ENCODE measurements at regions not wholly inside any gene's neighbourhood (a gene's known extent, or its start where the extent isn't known, plus 50 kb on each side); places are given as distances from the start of the nearest gene placed in this dataset.

DNA sequence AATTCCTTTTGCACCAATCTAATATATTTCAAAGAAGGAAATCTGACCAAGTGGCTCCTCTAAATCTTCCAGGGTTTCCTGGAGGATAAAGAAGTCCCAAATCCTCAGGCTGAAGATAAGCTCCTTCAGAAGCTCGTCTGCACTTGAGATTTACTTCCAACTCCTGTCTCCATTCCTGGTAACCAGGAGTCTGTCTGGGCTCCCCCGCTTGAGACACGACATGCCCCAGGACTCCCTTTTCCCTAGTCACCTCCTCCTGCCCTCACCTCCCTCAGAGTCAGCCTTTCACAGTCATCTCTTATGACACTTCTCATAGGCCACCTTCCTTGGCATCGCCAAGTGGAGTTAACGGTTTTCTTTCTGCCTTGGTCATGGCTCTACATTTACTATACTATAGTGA, 103.4 kb upstream of the NEDD9 start:
- DNase-seq (ENCODE audit: low read depth, low spot score) = no peak
- no peak overlapping the region for H3K27ac ChIP-seq

DNA sequence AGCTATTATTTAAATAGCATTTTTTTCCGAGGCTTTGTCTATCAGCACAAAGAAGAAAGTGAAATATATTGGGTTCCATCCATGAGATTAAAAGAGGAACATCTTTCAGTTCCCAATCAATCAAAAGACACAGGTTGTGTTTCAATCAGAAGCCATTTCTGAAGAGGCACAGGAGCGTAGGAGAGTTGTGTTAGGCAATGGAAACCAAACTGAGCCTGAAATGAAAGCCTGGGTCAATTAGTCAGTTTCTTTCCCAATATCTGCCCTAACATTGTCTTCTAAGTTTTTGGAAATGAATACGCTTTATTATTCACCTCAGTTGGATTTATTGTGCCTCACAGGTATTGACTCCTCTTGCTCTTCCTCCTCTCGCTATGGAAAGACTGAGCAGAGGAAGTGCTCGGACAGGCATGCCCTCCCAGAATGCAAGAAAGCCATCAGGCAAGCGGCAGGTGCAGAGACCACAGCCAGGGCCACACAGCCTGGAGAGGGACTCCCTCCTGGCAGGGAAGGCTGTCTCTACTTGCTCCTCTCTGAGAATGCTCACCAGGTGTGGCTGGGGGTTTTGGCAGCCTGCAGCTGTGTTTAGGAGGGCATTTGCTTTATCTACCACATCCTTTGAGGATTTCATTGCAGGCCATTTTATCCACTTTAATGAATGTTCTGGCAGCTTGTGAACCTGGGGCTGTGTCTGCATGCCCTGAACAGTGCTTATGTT, 100.8 kb upstream of the NEDD9 start:
- H3K27ac ChIP-seq = no peak overlapping the region
- DNase-seq (ENCODE audit: low read depth, low spot score) = no peak

DNA sequence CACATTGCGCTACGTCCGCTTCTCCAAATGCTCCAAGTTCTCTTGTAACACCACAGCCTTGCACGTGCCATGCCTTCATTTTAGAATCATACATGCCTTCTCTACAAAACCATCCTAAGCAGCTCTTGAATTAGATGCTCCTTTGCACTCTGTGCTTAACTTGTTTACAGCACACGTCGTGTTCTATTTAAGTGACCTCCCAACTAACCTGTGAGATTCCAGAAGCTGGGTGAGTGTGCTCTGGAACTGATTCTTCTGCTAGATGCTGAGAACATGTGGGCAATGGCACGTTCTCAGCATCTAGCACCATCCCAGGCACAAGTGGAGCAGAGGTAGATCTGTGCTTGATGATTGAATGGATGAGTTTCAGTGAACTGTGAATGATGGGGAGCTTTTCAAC, 100.0 kb upstream of the NEDD9 start:
- DNase-seq (ENCODE audit: low read depth, low spot score) = no peak
- no peak overlapping the region for H3K27ac ChIP-seq

DNA sequence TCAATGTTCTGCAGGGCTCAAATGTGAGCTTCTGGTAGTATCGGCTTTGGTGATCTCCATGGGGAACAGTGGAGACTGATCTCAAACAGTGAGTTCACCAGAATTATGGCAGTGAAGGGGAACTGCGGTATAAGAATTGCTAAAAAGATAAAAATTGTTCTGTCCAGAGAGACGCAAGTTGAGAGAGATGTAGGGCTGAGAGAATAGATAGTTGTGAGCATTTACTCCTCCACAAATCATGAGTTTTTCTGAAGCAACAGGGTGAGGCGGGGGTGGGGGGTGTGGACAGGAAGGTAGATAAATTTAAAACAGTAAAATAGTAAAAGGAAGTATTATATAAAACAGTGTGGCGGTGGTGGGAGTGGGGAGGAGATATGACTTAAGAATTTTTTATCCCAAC, 98.6 kb upstream of the NEDD9 start:
- no peak for DNase-seq (ENCODE audit: low read depth, low spot score)
- H3K27ac ChIP-seq = no peak overlapping the region

DNA sequence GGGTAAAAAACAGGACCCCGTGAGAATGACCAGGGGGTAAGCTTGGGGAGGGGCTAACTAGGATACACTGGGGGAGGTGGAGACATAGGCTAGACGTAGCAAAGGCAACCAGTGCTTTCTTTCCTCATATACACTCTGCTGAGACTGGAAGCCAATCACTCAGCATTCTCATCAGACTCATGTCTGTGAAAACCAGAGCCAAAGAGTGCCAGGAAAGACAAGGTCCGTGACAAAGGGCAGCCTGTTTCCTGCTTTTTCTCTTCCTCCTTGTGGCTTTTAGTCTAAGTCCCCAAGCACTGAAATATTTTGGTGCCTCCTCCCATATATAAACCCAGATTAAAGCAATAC, 97.9 kb upstream of the NEDD9 start:
- DNase-seq (ENCODE audit: low read depth, low spot score) = no peak

DNA sequence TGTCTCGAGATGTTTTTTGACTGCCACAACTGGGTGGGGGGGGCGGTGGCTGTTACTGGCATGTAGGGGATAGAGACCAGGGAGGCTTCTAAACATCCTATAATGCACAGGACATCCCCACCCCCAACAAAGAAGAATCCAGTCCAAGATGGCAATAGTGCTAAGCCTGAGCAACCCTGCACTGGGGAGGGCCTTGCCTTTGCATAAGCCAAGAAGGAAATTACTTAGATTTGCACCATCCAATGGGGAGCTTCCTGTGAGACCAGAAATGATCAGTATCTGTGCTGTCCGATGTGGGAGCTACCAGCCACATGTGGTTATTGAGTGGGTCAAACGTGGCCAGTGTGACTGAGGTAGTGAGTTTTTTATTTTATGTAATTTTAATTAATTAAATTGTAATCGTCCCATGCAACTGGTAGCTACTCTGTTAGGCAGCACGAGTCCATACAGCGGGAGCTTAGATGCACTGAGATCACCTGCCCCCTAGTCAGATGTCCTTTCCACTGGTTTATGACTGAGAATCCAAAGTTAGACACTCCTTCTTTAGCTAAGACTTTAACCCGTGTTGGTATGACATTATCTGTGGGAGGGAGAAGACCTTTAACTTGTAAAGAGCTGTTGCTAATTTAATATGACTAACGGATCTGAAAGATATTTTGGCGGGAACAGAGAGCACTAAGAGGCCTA, 97.4 kb upstream of the NEDD9 start:
- DNase-seq (ENCODE audit: low read depth, low spot score) = no peak
- H3K27ac ChIP-seq = no peak overlapping the region

More for the DNA sequence above, 97.9 kb upstream of the NEDD9 start:
- H3K27ac ChIP-seq = no peak overlapping the region

DNA sequence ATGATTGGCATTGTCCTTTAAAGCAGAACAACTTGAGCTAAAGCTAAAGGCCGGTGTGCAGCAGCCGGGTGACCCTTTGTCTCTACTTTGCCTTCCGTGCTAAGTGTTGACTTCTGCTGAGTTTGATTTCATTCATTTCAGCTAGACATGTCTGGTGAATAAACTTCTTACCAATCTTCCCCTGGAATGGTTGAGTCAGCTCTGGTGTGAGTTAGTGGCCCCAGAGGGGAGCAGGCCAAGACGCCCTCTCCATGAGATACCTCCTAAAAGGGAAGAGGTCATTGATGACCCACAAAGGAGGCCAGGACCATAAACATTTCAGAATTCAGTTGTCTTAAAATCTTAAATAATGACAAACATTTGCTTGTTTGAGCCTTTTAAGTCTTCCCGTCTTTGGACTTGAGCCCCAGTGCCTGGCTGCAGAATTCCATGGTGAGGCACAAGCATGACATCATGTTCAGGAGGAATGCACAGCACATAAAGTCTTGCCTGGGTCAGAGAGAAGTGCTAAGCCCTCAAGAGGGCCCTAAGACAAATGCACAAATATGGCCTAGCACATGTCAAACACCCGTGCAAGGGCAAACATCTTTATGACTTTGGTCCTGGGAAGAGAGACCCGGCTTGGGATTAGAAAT, 96.3 kb upstream of the NEDD9 start:
- DNase-seq (ENCODE audit: low read depth, low spot score) = no peak
- no peak overlapping the region for H3K27ac ChIP-seq

DNA sequence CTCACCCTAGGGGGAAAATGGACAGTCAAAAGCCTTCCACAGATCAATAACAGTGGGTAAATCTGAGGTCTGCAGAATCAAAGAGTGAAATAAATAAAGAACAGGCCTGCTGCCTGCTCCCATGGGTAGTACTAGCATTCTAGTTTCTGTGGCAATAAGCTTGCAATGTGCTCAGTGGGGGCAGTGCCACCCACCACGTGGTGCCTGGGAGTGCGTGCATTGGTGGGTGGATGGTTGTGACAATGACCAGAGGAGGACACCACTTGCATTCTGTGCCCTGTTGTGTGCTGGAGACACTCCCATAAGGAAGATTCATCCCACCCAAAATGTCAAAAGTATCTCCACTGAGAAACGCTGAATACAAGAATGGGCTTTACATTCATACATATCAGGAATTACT, 95.5 kb upstream of the NEDD9 start:
- H3K27ac ChIP-seq = no peak overlapping the region
- DNase-seq (ENCODE audit: low read depth, low spot score) = no peak

DNA sequence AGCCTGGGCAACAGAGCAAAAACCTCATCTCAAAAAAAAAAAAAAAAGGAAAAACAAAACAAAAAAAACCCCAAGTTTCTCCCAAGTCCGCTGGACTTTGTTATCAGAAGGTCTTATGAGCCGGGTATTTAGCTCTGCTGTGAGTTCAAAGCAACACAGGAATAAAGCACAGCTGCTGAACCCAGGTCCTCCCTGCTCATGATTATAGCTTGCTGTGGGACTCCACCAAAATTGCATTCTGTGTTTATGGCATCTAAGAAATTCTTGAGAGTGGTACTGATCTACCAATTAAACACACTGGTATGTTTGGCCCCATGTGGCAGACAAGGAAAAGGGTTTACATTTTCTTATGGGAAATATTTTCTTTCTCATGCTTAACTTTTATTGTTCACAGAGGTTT, 93.6 kb upstream of the NEDD9 start:
- no peak for DNase-seq (ENCODE audit: low read depth, low spot score)
- H3K27ac ChIP-seq = no peak overlapping the region

DNA sequence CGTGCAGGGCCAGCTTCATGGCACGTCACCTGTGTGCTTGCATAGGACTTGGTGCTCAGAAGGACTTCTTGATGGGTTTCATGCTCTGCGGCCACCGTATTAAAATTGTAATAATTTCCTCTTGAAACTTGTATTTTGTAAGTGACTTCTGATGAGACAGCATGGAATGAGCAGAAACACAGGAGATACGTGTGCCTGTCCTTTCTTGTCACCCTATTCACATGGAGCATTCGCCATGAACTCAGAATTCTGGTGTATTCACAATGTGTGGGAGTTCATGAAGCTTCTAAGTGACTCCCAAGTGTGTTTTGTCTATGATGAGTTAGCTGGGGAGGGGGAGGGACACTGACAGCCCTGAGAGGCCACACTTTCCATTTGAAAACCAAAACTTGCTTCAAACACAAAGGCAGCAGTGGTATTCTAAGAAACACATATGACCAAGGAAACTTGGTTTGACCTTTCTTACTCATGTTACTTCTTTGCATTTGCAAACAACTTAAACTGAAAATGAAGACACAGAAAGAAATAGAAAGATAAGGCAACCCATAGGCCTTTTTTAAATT, 92.1 kb upstream of the NEDD9 start:
- no peak for DNase-seq (ENCODE audit: low read depth, low spot score)
- no peak overlapping the region for H3K27ac ChIP-seq

DNA sequence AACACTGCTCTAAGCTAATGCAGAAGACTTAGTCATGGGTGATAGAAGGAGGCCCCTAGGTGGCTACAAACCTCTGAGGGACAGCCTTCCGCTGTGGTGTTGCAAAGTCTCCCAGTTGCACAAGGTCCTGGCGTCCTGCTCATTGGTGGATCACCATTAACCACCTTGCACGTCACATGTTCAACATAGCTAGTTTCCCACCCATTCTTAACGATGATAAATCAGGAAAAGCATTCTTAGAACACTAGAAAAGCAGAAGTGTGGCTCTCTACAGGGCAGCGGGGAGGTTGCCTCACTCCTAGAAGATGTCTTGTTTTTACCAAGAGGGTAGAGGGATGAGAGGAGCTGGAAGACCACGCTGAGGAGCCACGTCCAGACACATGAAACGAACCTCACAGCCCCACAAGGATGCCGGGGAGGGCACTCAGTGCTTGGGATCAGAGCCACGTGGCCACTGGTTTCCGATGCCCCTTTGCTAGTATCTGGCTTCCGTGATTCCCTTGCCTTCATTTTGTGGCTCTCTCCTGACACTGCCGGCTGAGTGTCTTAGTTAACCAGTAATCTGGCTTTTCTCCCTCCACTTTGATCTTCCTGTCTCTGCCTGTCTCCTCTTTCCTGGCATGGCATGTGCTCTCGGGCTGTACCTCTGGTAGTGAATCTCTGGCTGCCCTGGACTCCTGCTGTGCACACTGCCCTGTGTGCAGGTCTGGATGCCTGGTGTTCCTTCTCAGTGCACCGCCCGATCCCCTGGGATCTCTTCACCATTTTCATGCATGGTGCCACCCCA, 91.4 kb upstream of the NEDD9 start:
- no peak overlapping the region for H3K27ac ChIP-seq
- DNase-seq (ENCODE audit: low read depth, low spot score) = no peak

DNA sequence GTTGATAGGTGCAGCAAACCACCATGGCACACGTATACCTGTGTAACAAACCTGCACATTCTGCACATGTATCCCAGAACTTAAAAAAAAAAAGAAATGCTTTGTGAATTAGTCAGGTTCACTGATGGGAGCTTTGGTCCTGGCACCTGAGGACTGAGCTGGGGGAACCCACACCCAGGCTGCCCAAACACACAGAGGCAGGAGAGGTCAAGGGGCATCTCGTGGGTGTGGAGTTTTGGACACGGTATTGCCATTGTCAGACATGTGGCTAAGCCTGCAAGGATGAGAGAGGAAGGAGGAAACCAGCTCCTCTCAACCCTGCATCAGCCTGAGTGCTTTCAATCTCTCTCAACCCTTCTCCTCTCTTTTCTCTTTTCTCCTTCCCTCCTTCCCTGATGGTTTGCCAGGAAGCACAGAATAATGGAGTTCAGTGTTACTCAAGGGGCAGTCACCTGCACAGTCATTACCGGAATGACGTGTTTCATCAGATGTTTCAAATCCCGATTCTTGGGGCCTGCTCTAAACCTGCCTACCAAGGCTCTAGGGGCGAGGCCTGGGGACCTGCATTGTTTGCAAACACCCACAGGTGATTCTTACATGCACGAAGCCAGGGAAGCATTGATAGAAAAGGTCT, 89.9 kb upstream of the NEDD9 start:
- H3K27ac ChIP-seq = peak overlapping the region; percentile 52
- DNase-seq (ENCODE audit: low read depth, low spot score) = no peak

DNA sequence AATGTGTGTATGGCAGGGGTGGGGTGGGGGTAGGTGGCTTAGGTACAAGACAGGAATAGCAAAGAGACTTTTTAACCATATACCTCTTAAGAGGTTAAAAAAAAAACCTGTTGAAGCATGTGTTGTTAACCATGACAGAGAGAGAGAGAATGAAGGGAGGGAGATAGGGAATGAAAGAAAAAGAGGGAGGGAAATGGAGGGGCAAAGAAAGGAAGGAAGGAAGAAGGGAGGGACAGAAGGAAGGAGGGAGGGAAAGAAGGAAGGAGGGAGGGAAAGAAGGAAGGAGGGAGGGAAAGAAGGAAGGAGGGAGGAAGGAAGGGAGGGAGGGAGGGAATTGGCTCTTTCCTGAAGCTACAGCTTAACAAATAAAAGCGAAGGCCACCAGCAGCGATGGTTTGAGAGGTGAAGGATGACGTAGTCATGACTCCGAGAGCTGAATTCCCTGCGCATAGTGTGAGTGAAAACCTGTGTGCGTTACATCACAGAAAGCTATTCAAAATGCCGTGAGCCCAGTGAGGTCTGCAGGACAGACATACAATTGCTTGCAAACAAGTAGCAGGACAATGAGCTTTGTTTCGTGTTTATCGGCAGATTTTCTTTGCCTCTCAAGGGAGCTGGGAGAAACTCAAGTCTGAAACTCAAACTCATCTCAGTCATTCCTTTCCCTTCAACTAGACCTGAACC, 88.6 kb upstream of the NEDD9 start:
- no peak overlapping the region for H3K27ac ChIP-seq
- no peak for DNase-seq (ENCODE audit: low read depth, low spot score)

DNA sequence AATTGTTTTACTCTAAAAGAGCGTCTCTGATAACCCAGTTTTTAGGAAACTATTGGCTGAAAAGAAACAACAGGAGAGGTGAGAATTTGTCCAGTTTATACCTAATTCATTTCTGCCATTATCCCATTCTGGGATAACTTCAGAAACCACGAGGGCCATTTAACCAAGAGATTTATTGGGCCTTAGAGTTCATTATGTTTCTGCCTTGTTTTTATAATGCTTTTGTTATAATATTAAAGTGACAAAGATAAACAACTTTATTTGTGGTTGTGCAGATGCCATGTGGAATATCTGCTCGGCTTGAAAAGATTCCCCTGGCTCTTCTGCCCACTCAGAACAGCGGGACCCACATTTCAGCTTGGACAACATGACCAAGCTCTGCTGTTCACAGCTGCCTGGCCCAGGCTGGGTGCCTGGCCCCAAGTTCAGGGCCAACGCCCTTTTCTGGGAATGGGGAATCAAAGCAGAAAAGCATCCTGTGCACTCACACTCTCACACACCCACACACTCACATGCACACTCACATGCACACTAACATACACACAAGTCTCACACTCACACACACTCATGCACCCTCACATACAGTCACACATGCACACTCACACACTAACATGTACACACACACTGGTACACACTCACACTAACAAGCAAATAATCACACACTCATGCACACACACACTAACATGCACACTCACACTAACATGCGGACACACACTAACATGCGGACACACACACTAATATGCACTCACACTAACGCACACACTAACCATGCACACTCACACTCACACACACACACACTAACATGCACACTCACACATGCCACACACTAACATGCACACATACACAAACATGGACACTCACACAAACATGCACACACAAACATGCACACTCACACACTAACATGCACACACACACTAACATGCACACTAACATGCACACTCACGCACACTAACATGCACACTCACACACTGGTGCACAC, 86.7 kb upstream of the NEDD9 start:
- H3K27ac ChIP-seq = peak overlapping the region; percentile 71
- DNase-seq (ENCODE audit: low read depth, low spot score) = no peak

DNA sequence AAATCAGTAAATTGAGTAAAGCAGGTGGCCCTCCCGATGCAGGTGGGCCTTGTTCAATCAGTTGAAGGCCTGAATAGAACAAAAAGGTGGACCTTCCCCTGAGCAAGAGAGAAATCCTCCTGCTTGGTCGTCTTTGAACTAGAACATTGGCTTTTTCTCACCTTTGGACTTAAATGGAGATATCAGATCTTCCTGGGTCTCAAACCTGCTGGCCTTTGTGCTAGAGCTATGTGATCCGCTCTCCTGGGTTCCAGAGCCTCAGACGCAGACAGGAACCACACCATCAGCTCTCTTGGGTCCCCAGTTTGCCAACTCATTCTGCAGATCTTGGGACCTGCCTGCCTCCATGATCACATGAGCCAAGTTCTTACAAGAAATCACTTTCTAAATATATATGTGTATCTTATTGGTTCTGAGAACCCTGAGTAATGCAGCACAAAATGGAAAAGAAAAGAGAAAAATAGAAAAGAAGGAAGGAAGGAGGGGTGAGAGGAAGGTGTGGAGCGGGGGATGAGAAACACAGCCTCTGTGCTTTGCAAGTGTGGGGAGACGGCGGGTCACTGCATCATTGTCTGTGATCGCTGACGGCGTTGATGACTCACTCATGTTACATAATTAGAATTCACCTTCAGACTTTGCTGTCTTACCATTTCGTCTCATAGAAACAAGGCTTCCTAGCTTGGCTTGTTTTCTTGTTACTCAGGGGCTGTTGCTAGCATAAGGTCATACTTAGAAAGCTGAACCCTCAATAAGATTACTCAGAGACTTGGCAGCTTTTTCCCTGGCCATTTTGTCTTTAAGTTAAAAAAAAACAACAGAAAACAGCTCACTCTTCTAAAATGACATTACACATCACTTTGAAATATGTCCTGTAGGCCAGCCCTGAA, 85.7 kb upstream of the NEDD9 start:
- DNase-seq (ENCODE audit: low read depth, low spot score) = peak; percentile 99

DNA sequence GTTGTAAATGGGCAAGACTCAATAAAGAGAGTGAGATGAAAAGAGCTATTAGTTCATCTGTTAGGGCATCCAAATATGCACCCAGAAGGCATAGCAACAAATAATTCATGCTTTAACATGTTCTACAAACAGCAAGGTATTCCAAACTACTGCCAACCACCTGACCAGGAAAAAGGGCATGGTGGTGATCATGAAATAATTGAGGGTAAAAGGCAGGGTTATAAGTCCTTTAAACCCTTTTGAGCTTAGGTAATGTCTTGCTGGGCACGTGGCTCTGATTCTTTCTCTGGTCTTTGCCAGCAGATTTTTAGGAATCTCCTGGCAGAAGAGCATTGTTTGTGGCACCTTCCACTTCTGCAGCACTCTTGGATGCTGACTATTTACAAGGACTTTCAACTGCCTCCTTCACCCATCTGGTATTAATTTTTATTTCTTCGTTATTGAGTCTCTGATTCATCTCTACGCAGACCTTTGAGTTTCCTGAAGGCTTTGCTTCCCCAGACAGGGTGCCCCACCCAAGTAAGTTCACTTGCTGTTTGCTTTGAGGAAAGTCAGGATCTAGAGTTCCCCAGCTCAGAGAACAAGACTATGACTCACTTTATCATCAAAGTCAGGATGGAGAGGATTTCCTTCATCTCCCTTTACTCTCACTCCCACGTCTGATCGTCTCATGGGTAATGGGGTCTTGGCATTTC, 83.4 kb upstream of the NEDD9 start:
- peak overlapping the region; percentile 80 for H3K27ac ChIP-seq
- peak; percentile 93 for DNase-seq (ENCODE audit: low read depth, low spot score)

More for the DNA sequence above, 85.7 kb upstream of the NEDD9 start:
- H3K27ac ChIP-seq = peak overlapping the region; percentile 71

DNA sequence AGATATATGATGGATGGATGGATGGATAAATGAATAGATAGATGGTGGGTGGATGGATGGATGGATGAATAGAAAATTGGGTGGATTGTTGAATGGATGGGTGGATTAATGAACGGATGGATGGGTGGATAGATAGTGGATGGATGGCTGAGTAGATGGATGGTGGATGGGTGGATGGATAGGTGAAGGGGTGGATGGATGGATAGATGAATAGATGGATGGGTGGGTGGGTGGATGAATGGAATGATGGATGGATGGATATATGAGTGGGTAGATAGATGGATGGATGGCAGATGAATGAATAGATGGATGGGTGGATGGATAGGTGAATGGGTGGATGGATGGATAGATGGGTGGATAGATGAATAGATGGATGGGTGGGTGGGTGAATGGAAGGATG, 80.7 kb upstream of the NEDD9 start:
- no peak overlapping the region for H3K27ac ChIP-seq
- DNase-seq (ENCODE audit: low read depth, low spot score) = no peak

All from epithelial cell of prostate (primary cell).